Neural crest cell (in vitro differentiated cells): ENCODE measurements at regions not wholly inside any gene's neighbourhood (a gene's known extent, or its start where the extent isn't known, plus 50 kb on each side); places are given as distances from the start of the nearest gene placed in this dataset.

ENCODE experiments used
- DNase-seq: peaks from one replicate; pipeline ENCODE4 v3.0.0; 2021; ENCODE audit warnings: low read depth, mixed read lengths, low spot score
- H3K27ac Mint-ChIP-seq: one replicate; pipeline ENCODE4 v1.8.0; 2021; ENCODE audit warnings: mild to moderate bottlenecking, mixed read lengths; ENCODE audit not compliant: unreplicated experiment
- H3K27me3 Mint-ChIP-seq: 2 replicates; pipeline ENCODE4 v1.8.0; 2021; ENCODE audit warnings: low read depth, mild to moderate bottlenecking, mixed read lengths
- H3K36me3 Mint-ChIP-seq: 2 replicates; pipeline ENCODE4 v1.8.0; 2021; ENCODE audit warnings: low read depth, mild to moderate bottlenecking, mixed read lengths
- H3K4me1 Mint-ChIP-seq: 2 replicates; pipeline ENCODE4 v1.8.0; 2021; ENCODE audit warnings: mixed read lengths
- H3K4me3 Mint-ChIP-seq: one replicate; pipeline ENCODE4 v1.8.0; 2021; ENCODE audit warnings: mild to moderate bottlenecking, mixed read lengths
- H3K9me3 Mint-ChIP-seq: 2 replicates; pipeline ENCODE4 v1.8.0; 2021; ENCODE audit warnings: mixed read lengths
- CTCF ChIP-seq: fragments of 200-600 bp; sonication (generic); conservative IDR thresholded peaks from 2 replicates; pipeline ENCODE4 v1.5.0; 2021; ENCODE audit warnings: antibody characterized with exemption, mild to moderate bottlenecking

- H3K36me3 Mint-ChIP-seq, result peaks cover 24% of the 10 kb centered on the region
- no peak for DNase-seq
Observed at GRCh38 chr16:31711344-31711845, 162.2 kb upstream of the ZNF267 start.

GRCh38 chr16:31712064-31712540 is 161.5 kb upstream of the ZNF267 start:
- no peak overlapping the region for H3K27ac Mint-ChIP-seq
- H3K4me3 Mint-ChIP-seq, result peak overlapping the region; percentile 100
- H3K36me3 Mint-ChIP-seq, result peaks cover 27% of the 10 kb centered on the region
- H3K4me1 Mint-ChIP-seq, result peaks cover 25% of the 10 kb centered on the region
- no peaks in the 10 kb centered on the region for H3K9me3 Mint-ChIP-seq
- H3K27me3 Mint-ChIP-seq, result no peaks in the 10 kb centered on the region
- no peak for TF ChIP-seq CTCF
- no peak for DNase-seq

More at GRCh38 chr16:31711344-31711845, 162.2 kb upstream of the ZNF267 start:
- H3K4me1 Mint-ChIP-seq, result peaks cover 25% of the 10 kb centered on the region
- no peak for TF ChIP-seq CTCF
- no peaks in the 10 kb centered on the region for H3K27me3 Mint-ChIP-seq
- H3K27ac Mint-ChIP-seq, result no peak overlapping the region
- H3K4me3 Mint-ChIP-seq, result peak overlapping the region; percentile 100
- no peaks in the 10 kb centered on the region for H3K9me3 Mint-ChIP-seq

- H3K36me3 Mint-ChIP-seq, result peaks cover 39% of the 10 kb centered on the region
- peaks cover 29% of the 10 kb centered on the region for H3K4me1 Mint-ChIP-seq
Observed at GRCh38 chr16:31713071-31713944, 160.3 kb upstream of the ZNF267 start.

GRCh38 chr16:31713945-31714902 is 159.4 kb upstream of the ZNF267 start:
- TF ChIP-seq CTCF, result peak; percentile 57
- DNase-seq, result peak; percentile 32
- peaks cover 5% of the 10 kb centered on the region for H3K9me3 Mint-ChIP-seq
- no peaks in the 10 kb centered on the region for H3K27me3 Mint-ChIP-seq
- H3K4me3 Mint-ChIP-seq, result peak overlapping the region; percentile 100
- peaks cover 29% of the 10 kb centered on the region for H3K4me1 Mint-ChIP-seq
- peak overlapping the region; percentile 98 for H3K27ac Mint-ChIP-seq
- peaks cover 48% of the 10 kb centered on the region for H3K36me3 Mint-ChIP-seq

More at GRCh38 chr16:31713071-31713944, 160.3 kb upstream of the ZNF267 start:
- peak; percentile 82 for DNase-seq
- no peaks in the 10 kb centered on the region for H3K27me3 Mint-ChIP-seq
- peaks cover 3% of the 10 kb centered on the region for H3K9me3 Mint-ChIP-seq
- no peak for TF ChIP-seq CTCF
- H3K4me3 Mint-ChIP-seq, result peak overlapping the region; percentile 100
- H3K27ac Mint-ChIP-seq, result peak overlapping the region; percentile 100

- no peaks in the 10 kb centered on the region for H3K27me3 Mint-ChIP-seq
- H3K4me3 Mint-ChIP-seq, result peak overlapping the region; percentile 100
- DNase-seq, result no peak
- peaks cover 29% of the 10 kb centered on the region for H3K4me1 Mint-ChIP-seq
- peaks cover 52% of the 10 kb centered on the region for H3K36me3 Mint-ChIP-seq
- peak overlapping the region; percentile 92 for H3K27ac Mint-ChIP-seq
- H3K9me3 Mint-ChIP-seq, result peaks cover 5% of the 10 kb centered on the region
- no peak for TF ChIP-seq CTCF
Observed at GRCh38 chr16:31714903-31715504, 158.6 kb upstream of the ZNF267 start.
